Fibroblast of skin of scalp (primary cell): ENCODE measurements at regions not wholly inside any gene's neighbourhood (a gene's known extent, or its start where the extent isn't known, plus 50 kb on each side); places are given as distances from the start of the nearest gene placed in this dataset.
"Not testable (repeated sequence)": the region's sequence is repeated elsewhere in the genome, so short reads cannot be mapped to it uniquely, and the experiment has no call there.

ENCODE experiments used
- DNase-seq: peaks from one replicate; pipeline ENCODE4 v3.0.0-alpha.2; 2013

DNA sequence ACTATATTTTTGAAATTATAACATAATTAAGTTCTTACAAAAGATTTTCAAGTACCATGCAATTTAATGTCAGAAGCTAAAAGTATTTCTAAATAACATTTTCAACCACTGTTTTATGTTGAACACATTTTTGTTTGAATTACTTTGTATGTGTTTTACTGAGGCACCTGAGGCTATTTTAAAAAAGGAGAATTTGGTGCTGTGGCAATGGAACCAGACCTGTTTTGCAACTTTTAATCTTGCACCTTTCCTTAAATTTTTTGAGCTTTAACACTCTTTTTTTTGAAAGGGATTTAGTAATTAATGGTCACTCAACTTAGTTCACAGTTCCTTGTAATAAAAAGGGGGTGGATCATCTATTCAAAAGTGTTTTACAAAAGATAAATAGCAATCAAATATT is 561.6 kb downstream of the ZBBX start:
- no peak for DNase-seq

GRCh38 chr3:166817269-166817668 is 562.8 kb downstream of the ZBBX start:
- DNase-seq, result not testable (repeated sequence)

- no peak for DNase-seq
These were observed 569.2 kb downstream of the ZBBX start for GRCh38 chr3:166810741-166811445.

GRCh38 chr3:166809520-166809919 is 570.6 kb downstream of the ZBBX start:
- DNase-seq, result no peak

GRCh38 chr3:166788936-166789335 is 591.2 kb downstream of the ZBBX start:
- DNase-seq, result no peak

DNA sequence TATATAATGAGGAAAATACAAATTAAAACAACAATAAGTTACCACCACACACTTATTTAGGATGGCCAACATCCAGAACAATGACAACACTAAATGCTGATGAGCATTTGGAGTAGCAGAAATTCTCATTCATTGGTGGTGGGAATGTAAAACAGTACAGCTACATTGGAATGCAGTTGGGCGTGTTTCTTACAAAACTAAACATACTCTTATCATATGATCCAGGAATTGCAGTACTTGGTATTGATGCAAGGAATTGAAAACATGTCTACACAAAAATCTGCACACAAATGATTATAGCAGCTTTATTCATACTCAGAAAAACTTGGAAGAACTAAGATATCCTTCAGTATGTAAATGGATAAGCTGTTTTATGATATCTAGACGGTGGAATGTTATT is 594.2 kb downstream of the ZBBX start:
- DNase-seq, result peak; percentile 7

- DNase-seq, result peak; percentile 2
These were observed 596.9 kb downstream of the ZBBX start for GRCh38 chr3:166783206-166783605.

DNA sequence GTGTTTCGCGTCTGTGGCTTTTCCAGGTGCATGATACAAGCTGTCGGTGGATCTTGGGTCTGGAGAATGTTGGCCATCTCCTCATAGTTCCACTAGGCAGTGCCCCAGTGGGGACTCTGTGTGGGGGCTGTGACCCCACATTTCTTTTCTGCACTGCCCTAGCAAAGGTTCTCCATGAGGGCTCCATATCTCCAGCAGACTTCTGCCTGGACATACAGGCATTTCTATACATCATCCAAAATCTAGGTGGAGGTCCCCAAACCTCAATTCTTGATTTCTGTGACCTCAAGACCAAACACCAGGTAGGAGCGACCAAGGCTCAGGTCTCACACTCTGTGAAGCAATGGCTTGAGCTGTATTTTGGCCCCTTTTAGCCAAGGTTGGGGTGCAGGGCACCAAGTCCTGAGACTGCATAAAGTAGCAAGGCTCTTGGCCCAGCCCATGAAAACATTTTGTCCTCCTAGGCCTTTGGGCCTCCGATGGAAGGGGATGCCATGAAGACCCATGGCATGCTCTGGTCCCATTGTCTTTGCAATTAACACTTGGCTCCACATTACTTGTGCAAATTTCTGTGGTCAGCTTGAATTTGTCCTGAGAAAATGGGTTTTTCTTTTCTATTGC is 615.3 kb downstream of the ZBBX start:
- no peak for DNase-seq

GRCh38 chr3:166759736-166760513 is 620.2 kb downstream of the ZBBX start:
- no peak for DNase-seq

- no peak for DNase-seq
These were observed 627.9 kb downstream of the ZBBX start for GRCh38 chr3:166752214-166752613.

- no peak for DNase-seq
These were observed 636.5 kb downstream of the ZBBX start for GRCh38 chr3:166743481-166744134.

GRCh38 chr3:166734734-166735133 is 645.4 kb downstream of the ZBBX start:
- no peak for DNase-seq

GRCh38 chr3:166731701-166732100 is 648.4 kb downstream of the ZBBX start:
- no peak for DNase-seq

- no peak for DNase-seq
These were observed 658.6 kb downstream of the ZBBX start for GRCh38 chr3:166721466-166721865.

- no peak for DNase-seq
These were observed 665.9 kb downstream of the ZBBX start for GRCh38 chr3:166714206-166714605.

DNA sequence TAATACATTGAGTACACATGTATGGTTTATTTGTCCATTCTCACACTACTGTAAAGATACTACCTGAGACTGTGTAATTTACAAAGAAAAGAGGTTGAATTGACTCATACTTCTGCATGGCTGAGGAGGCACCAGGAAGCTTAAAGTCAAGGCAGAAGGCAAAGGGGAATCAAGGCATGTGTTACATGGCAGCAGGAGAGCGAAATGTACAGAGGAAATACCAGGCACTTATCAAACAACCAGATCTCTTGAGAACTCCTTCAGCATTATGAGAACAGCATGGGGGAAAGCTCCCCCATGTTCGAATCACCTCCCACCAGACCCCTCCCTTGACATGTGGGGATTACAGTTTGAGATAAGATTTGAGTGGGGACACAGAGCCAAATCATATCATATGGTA is 666.3 kb downstream of the ZBBX start:
- no peak for DNase-seq

- no peak for DNase-seq
These were observed 674.0 kb downstream of the ZBBX start for GRCh38 chr3:166706094-166706493.

GRCh38 chr3:166697495-166697894 is 682.6 kb downstream of the ZBBX start:
- DNase-seq, result no peak

GRCh38 chr3:166696103-166696502 is 684.0 kb downstream of the ZBBX start:
- DNase-seq, result no peak

DNA sequence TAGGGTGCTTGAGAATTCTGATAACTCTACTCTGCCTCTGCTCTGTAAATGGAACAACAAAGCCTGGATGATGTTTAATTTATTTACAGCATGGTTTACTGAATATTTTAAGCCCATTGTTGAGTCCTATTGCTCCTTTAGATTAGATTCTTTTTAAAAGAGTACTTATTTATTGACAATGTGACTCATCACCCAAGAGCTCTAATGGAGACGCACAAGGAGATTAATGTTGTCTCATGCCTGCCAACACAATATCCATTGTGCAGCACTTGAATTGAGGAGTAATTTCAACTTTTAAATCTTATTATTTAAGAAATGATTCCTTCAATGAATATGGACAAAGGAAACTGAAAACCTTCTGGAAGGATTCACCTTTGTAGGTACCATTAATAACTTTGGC is 691.4 kb downstream of the ZBBX start:
- no peak for DNase-seq

GRCh38 chr3:166685246-166685645 is 694.9 kb downstream of the ZBBX start:
- no peak for DNase-seq

- not testable (repeated sequence) for DNase-seq
These were observed 696.0 kb downstream of the ZBBX start for GRCh38 chr3:166684077-166684476.

DNA sequence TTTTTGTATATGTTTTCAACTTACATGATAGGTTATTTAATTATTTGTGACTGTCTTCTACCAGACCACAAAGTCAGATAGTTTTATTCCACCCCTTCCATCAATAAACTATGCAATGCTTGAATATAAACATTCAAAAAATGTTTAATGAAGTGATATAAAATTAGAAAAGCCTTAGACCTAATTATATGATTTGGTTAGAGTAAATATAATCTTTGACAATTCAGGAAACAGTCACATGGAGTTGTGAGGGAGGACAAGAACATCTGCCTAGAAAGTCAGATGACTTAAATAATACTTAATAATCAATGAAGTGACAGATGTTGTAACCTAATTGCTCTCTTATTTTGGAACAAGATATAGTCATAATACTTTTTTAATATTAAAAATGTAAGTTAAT is 710.3 kb downstream of the ZBBX start:
- DNase-seq, result no peak
